Activated CD4-positive, alpha-beta T cell treated with anti-CD3 and anti-CD28 coated beads, Interleukin-2, amount 10 ng/mL, durations not matched to agents 7 days and 5 days (primary cell): ENCODE measurements at regions not wholly inside any gene's neighbourhood (a gene's known extent, or its start where the extent isn't known, plus 50 kb on each side); places are given as distances from the start of the nearest gene placed in this dataset.

Experiments used
- CTCF ChIA-PET: fragments of 350-600 bp; sonication (Branson Sonifier 250); formaldehyde crosslinking; loops from one replicate; lab custom pipeline; 2021; ENCODE audit warnings: antibody characterized with exemption; lab: Charles Lee
- POLR2A ChIA-PET: fragments of 350-600 bp; sonication (Branson Sonifier 250); formaldehyde crosslinking; loops from one replicate; lab custom pipeline; 2021; ENCODE audit warnings: antibody characterized with exemption; lab: Charles Lee
- DNase-seq: peaks from one replicate; pipeline ENCODE4 v3.0.0-alpha.2; 2020
- H3K27ac Mint-ChIP-seq: one replicate; pipeline ENCODE4 v1.8.0; 2021; ENCODE audit warnings: mild to moderate bottlenecking, moderate library complexity, mixed read lengths
- H3K27me3 Mint-ChIP-seq: one replicate; pipeline ENCODE4 v1.8.0; 2021; ENCODE audit warnings: mixed read lengths
- H3K36me3 Mint-ChIP-seq: one replicate; pipeline ENCODE4 v1.8.0; 2021; ENCODE audit warnings: low read depth, mixed read lengths
- H3K4me1 Mint-ChIP-seq: one replicate; pipeline ENCODE4 v1.8.0; 2021; ENCODE audit warnings: mixed read lengths
- H3K4me3 Mint-ChIP-seq: one replicate; pipeline ENCODE4 v1.8.0; 2021; ENCODE audit warnings: mild to moderate bottlenecking, moderate library complexity, mixed read lengths
- H3K9me3 Mint-ChIP-seq: one replicate; pipeline ENCODE4 v1.8.0; 2021; ENCODE audit warnings: mixed read lengths

DNA sequence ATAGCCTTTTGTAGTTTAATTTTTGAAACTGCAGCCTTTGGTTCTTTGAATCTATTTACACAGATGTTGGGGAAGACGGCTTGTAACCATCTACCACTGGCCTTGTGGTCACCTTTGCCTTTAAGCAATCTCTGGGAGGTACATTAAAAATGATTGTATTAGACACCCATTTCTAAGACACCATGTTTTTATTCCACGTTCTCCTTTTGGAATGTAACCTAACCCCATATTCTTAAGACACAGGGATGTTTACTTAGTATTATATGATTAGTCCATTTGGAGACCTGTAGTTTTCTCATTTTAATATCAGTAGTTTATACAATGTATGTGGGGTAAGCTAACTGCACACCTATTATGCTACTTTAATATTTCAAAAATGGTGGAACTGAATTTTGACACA lies 175.1 kb upstream of the PLSCR5 start:
- Mint-ChIP-seq H3K4me1 (no peaks in the 10 kb centered on the region), H3K27me3 (no peaks in the 10 kb centered on the region), H3K4me3 (no peak overlapping the region), H3K9me3 (no peaks in the 10 kb centered on the region), H3K27ac (no peak overlapping the region), H3K36me3 (no peaks in the 10 kb centered on the region)
- no peak for DNase-seq
- ChIA-PET POLR2A (no interaction called here), CTCF (no interaction called here)

DNA sequence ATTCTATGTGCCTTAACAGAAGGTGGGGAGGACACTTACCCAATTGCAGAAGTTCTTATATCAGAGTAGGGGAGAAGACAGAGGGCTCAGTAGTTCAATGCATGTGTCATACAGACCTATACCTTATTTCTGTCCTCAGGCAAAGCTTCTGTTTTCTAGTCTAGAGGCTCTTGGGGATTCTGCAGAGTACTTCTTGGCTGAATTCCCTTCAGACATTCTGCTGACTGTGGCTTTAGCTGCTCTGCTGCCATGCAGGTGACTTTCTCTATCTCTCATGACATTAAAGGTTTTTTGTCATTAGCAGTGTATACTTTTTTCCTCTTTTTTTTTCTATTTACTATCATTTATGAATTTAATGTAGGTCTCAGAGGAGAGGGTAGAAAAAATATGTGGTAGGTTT lies 172.8 kb upstream of the PLSCR5 start:
- Mint-ChIP-seq H3K36me3 (no peaks in the 10 kb centered on the region), H3K9me3 (peaks cover 3% of the 10 kb centered on the region), H3K27ac (no peak overlapping the region), H3K4me3 (no peak overlapping the region), H3K27me3 (no peaks in the 10 kb centered on the region), H3K4me1 (no peaks in the 10 kb centered on the region)
- no peak for DNase-seq
- POLR2A ChIA-PET = no interaction called here
- CTCF ChIA-PET = no interaction called here

DNA sequence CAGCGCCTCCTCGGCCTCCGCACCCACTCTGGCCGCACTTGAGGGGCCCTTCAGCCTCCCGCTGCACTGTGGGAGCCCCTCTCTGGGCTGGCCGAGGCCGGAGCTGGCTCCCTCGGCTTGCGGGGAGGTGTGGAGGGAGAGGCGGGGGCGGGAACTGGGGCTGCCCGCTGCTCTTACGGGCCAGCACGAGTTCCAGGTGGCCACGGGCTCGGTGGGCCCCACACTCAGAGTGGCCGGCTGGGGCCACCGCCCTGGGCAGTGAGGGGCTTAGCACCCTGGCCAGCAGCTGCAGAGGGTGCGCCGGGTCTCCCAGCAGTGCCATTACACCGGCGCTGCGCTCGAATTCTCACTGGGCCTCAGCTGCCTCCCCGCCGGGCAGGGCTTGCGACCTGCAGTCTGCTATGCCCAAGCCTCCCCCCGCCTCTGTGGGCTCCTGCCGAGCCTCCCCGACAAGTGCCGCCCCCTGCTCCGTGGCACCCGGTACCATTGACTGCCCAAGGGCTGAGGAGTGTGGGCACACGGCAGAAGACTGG lies 167.1 kb upstream of the PLSCR5 start:
- no peaks in the 10 kb centered on the region for H3K36me3 Mint-ChIP-seq
- no peaks in the 10 kb centered on the region for H3K4me1 Mint-ChIP-seq
- H3K27ac Mint-ChIP-seq = no peak overlapping the region
- H3K9me3 Mint-ChIP-seq = peaks cover 3% of the 10 kb centered on the region
- ChIA-PET POLR2A (no interaction called here), CTCF (no interaction called here)
- H3K27me3 Mint-ChIP-seq = no peaks in the 10 kb centered on the region
- H3K4me3 Mint-ChIP-seq = no peak overlapping the region
- no peak for DNase-seq

DNA sequence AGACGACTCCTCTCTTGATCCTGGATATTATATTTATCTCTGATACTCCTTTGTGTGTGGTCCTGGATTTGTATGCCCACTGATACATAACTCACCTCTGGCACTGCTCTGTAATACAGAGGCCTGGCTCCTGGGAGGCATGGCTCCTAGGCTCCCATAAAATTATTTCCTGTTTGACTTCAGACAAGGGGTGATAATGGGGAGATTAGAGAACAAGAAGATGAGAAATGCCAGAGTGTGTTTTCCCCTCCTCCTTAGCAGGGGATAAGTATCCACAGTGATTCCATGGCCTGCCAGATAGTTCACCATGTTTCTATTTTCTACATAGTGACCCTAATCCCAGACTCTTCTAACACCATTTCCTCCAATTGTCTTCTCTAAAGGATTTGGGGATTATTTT lies 165.7 kb upstream of the PLSCR5 start:
- H3K27ac Mint-ChIP-seq = no peak overlapping the region
- no peaks in the 10 kb centered on the region for H3K27me3 Mint-ChIP-seq
- ChIA-PET CTCF (no interaction called here), POLR2A (no interaction called here)
- H3K9me3 Mint-ChIP-seq = peaks cover 3% of the 10 kb centered on the region
- no peaks in the 10 kb centered on the region for H3K4me1 Mint-ChIP-seq
- no peaks in the 10 kb centered on the region for H3K36me3 Mint-ChIP-seq
- DNase-seq = no peak
- H3K4me3 Mint-ChIP-seq = no peak overlapping the region

DNA sequence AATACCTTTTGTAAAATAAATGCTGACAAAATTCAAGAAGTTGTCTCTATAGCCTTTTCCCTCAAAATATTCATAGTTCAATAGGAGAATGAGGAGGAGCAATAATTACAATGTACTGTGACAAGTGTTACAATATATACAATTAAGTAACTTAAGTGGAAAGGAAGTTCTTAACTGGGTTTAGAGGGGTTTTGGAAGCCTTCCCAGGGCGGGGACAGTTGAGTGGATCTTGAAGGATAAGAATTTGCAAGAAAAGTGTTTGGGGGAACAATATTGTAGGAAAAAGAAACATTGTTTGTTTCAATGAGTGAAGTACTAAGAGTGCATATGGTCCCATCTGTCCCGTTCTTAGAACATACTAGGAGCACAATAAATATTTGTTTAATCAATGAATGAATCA lies 165.2 kb upstream of the PLSCR5 start:
- peaks cover 3% of the 10 kb centered on the region for H3K9me3 Mint-ChIP-seq
- ChIA-PET CTCF (no interaction called here), POLR2A (no interaction called here)
- H3K4me3 Mint-ChIP-seq = no peak overlapping the region
- no peaks in the 10 kb centered on the region for H3K27me3 Mint-ChIP-seq
- no peak overlapping the region for H3K27ac Mint-ChIP-seq
- no peaks in the 10 kb centered on the region for H3K4me1 Mint-ChIP-seq
- no peak for DNase-seq
- H3K36me3 Mint-ChIP-seq = no peaks in the 10 kb centered on the region

DNA sequence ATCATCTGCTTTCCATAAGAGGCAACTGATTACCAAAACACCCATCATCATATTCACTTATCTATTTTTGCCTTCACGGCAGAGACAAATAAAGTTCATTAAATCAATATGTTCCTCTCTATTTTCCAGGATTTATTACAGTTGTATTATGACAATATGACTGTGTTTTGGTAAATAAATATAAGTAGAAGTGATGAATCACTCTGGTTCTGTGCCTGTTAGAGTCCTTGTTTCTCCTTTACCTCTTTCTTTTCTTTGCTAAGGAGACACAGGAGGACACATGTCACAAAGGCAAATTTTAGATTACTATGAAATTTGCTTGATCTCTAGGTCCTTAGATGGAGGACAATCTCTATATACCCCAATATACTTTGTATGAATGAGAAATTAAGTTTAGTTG lies 152.6 kb upstream of the PLSCR5 start:
- Mint-ChIP-seq H3K9me3 (no peaks in the 10 kb centered on the region), H3K4me1 (no peaks in the 10 kb centered on the region), H3K4me3 (no peak overlapping the region), H3K36me3 (no peaks in the 10 kb centered on the region), H3K27me3 (no peaks in the 10 kb centered on the region), H3K27ac (no peak overlapping the region)
- ChIA-PET CTCF (no interaction called here), POLR2A (no interaction called here)
- no peak for DNase-seq

DNA sequence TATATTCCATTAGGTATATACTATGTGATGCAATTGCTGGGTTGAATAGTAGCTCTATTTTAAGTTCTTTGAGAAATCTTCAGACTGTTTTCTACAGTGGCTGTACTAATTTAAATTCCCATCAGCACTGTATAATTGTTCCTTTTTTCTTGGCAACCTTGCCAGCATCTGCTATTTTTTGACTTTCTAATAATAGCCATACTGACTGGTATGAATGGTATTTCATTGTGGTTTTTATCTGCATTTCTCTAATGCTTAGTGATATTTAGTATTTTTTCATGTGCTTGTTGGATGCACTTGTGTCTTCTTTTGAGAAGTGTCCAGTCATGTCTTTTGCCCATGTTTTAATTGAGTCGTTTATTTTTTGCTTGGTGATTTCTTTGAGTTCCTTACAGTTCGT lies 145.1 kb upstream of the PLSCR5 start:
- ChIA-PET POLR2A (no interaction called here), CTCF (no interaction called here)
- DNase-seq = no peak
- H3K27ac Mint-ChIP-seq = no peak overlapping the region
- no peaks in the 10 kb centered on the region for H3K9me3 Mint-ChIP-seq
- H3K4me3 Mint-ChIP-seq = no peak overlapping the region
- H3K36me3 Mint-ChIP-seq = no peaks in the 10 kb centered on the region
- no peaks in the 10 kb centered on the region for H3K27me3 Mint-ChIP-seq
- H3K4me1 Mint-ChIP-seq = no peaks in the 10 kb centered on the region

DNA sequence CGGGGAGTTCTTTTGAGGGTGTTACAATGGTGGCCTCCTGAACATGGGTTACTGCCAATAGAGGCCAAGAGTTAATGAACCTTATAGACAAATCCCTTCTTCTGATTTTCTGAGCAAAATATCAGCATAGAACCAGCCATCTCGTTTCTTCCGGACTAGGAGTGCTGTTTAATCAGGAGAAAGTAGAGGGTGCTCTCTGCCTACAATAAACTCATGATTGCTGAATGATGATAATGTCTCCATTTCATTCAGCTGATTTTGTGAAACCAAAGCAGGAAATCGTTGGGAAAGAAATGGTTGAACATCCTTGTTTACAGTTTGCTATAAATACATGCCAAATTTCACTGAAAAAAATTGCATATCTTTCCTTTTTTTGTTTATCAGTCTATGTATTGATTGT lies 142.8 kb upstream of the PLSCR5 start:
- Mint-ChIP-seq H3K27ac (no peak overlapping the region), H3K36me3 (no peaks in the 10 kb centered on the region), H3K9me3 (no peaks in the 10 kb centered on the region), H3K27me3 (no peaks in the 10 kb centered on the region), H3K4me1 (no peaks in the 10 kb centered on the region), H3K4me3 (no peak overlapping the region)
- DNase-seq = no peak
- ChIA-PET POLR2A (no interaction called here), CTCF (no interaction called here)

DNA sequence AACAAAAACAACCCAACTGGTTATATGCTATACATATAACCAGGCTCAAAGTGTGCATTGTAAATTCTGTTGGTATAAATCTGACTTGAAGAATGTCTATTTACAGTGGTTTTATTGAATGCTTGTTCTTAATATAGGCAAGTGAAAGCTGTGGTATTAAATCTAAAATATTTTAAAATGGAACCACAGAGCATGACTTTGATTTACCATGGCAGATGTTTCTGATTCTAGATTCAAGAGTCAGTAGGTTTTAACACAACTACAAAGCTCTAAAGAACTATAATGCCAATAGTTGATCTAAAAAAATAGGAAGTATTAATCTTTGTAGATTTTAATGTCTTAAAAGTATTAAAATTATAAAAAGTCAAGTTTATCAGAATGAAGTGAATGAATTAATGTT lies 141.9 kb upstream of the PLSCR5 start:
- POLR2A ChIA-PET = no interaction called here
- Mint-ChIP-seq H3K36me3 (no peaks in the 10 kb centered on the region), H3K27me3 (no peaks in the 10 kb centered on the region), H3K4me3 (no peak overlapping the region), H3K27ac (no peak overlapping the region), H3K9me3 (no peaks in the 10 kb centered on the region), H3K4me1 (no peaks in the 10 kb centered on the region)
- CTCF ChIA-PET = no interaction called here
- no peak for DNase-seq

DNA sequence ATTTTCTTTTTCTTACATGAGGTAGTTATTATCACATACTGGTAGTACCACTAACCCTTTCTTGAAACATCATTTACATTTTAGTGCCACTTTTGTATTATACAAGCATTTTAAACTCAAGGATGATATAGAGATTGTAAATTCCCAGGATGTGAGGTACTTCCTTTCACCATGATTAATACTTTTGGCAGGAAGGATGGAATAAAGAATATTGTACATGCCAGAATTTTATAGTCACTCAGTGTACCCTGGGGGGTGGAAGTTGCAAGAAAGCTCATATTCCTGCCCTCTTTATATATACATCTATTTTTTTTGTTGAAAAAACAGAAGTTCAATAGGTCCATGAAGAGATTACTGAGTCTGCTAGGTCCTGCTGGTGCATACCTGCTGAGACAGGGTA lies 141.0 kb upstream of the PLSCR5 start:
- H3K9me3 Mint-ChIP-seq = no peaks in the 10 kb centered on the region
- H3K27ac Mint-ChIP-seq = no peak overlapping the region
- no peak overlapping the region for H3K4me3 Mint-ChIP-seq
- no peaks in the 10 kb centered on the region for H3K36me3 Mint-ChIP-seq
- ChIA-PET CTCF (no interaction called here), POLR2A (no interaction called here)
- no peaks in the 10 kb centered on the region for H3K27me3 Mint-ChIP-seq
- no peaks in the 10 kb centered on the region for H3K4me1 Mint-ChIP-seq
- DNase-seq = no peak

DNA sequence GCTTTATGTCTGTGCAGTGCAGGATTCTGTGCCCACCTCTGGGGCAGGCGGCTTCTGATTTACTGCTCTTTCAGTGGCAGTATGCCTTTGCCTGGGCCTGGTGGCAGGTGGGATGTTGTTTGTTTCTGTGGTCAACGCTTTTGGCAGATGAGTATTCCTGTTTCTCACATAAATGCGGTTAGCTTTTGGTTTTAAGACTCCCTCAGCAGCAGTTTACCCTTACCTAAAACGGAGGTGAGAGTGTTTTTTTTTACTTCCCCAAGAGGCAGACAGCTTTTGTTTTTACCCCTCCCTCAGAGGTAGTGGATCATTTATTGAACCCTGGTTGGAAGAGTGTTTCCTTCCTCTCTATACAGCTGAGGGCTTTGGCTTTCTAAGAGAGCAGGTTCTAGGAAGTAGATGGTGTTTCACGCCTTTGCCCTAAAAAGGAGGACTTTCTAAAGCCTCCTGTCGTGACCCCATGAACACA lies 134.1 kb upstream of the PLSCR5 start:
- Mint-ChIP-seq H3K9me3 (peaks cover 6% of the 10 kb centered on the region), H3K36me3 (no peaks in the 10 kb centered on the region), H3K4me3 (no peak overlapping the region), H3K27me3 (no peaks in the 10 kb centered on the region), H3K4me1 (no peaks in the 10 kb centered on the region), H3K27ac (no peak overlapping the region)
- ChIA-PET POLR2A (no interaction called here), CTCF (no interaction called here)
- no peak for DNase-seq

DNA sequence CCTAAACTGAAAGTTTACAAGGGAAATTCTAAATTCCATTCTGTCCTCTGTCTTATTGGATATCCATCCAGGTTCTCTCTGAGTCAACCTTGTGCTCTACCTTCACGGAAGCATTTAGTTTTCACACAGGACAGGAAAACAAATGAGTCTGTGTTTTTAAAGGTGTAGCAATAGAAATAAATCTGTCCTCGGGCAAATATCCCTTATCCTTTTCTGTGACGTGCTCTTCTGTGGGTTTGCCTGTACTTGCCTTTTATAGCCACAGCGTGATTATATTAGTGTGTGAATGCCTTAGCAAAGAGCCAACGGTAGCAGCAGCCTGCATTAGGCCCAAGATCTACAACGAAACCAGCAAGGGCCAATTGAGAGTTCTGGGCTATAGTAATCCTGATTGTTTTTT lies 127.2 kb upstream of the PLSCR5 start:
- H3K36me3 Mint-ChIP-seq = no peaks in the 10 kb centered on the region
- no peak overlapping the region for H3K4me3 Mint-ChIP-seq
- ChIA-PET POLR2A (no interaction called here), CTCF (no interaction called here)
- DNase-seq = no peak
- no peaks in the 10 kb centered on the region for H3K4me1 Mint-ChIP-seq
- H3K27ac Mint-ChIP-seq = no peak overlapping the region
- H3K27me3 Mint-ChIP-seq = no peaks in the 10 kb centered on the region
- peaks cover 5% of the 10 kb centered on the region for H3K9me3 Mint-ChIP-seq

DNA sequence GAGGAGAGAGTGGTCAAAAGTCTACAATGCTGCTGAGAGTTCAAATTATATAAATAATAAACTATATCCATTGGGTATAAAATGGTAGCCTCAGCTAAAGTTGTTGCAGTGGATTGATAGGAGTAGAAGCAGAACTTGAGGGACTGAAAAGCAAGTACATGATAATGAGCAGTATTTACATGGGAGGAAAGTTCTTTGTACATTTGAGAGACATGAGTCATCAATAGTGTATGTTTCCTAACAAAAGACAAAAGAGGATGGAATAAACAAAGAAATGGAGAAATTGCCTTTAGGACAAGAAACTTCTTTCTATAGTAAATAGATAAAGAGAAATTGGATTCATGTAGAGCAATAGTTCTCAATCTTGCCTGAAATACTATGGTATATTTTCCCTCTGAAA lies 110.0 kb upstream of the PLSCR5 start:
- H3K36me3 Mint-ChIP-seq = no peaks in the 10 kb centered on the region
- no peaks in the 10 kb centered on the region for H3K4me1 Mint-ChIP-seq
- CTCF ChIA-PET = no interaction called here
- no peaks in the 10 kb centered on the region for H3K27me3 Mint-ChIP-seq
- no peaks in the 10 kb centered on the region for H3K9me3 Mint-ChIP-seq
- DNase-seq = no peak
- H3K4me3 Mint-ChIP-seq = no peak overlapping the region
- H3K27ac Mint-ChIP-seq = no peak overlapping the region
- POLR2A ChIA-PET = no interaction called here

DNA sequence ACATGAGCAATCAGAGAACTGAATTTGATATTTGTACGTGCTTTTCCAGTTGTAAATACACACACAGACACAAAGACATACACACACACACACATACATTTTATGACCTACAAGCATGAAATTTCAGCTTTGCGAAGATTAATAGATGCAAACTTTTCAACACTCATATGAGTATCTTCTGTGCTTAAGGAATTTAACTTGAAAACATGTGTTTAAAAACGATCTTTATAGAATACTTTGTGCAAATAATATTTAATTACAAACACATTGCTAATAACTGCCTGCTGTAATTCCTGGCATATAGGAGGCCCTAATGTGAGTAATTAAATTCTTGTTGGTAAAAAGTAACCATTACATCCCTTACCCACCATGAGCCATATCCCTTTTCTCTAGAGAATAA lies 107.7 kb upstream of the PLSCR5 start:
- ChIA-PET POLR2A (no interaction called here), CTCF (no interaction called here)
- no peaks in the 10 kb centered on the region for H3K9me3 Mint-ChIP-seq
- H3K36me3 Mint-ChIP-seq = no peaks in the 10 kb centered on the region
- H3K4me3 Mint-ChIP-seq = no peak overlapping the region
- no peak overlapping the region for H3K27ac Mint-ChIP-seq
- DNase-seq = no peak
- H3K27me3 Mint-ChIP-seq = no peaks in the 10 kb centered on the region
- no peaks in the 10 kb centered on the region for H3K4me1 Mint-ChIP-seq
